Activated naive CD4-positive, alpha-beta T cell treated with Interleukin-2 at 50 U/mL for 16 hours (primary cell): ENCODE measurements at regions not wholly inside any gene's neighbourhood (a gene's known extent, or its start where the extent isn't known, plus 50 kb on each side); places are given as distances from the start of the nearest gene placed in this dataset.
"Not testable (repeated sequence)": the region's sequence is repeated elsewhere in the genome, so short reads cannot be mapped to it uniquely, and the experiment has no call there.

Experiments
- DNase-seq: peaks from one replicate; pipeline ENCODE4 v3.0.0-alpha.2; 2020

- no peak for DNase-seq
Measured at GRCh38 chr11:80986421-80987074, 1545.7 kb upstream of the TENM4 start.

GRCh38 chr11:80980227-80980626, 1539.4 kb upstream of the TENM4 start:
- no peak for DNase-seq

GRCh38 chr11:80973786-80974185, 1533.0 kb upstream of the TENM4 start:
- no peak for DNase-seq

DNA sequence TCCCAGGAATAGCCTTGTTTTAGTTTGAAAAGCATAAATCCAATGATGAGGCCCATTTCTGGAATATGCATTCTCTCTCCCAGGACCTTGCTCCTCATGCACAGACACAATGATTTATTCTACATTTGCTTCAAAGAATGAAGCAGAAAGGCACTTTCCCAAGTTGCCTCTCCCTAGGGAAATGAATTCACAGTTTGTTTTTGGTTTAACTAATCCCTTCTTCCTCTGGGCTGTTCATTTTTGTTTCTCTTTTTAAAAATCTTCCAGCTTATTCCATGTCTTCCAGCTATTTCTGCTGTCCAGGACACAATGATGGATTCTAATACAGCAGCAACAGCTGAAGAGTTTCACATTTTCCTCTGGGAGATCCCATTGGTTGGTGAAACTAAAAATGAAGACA, 1529.2 kb upstream of the TENM4 start:
- no peak for DNase-seq

- DNase-seq = no peak
Measured at GRCh38 chr11:80967649-80968048, 1526.8 kb upstream of the TENM4 start.

- no peak for DNase-seq
Measured at GRCh38 chr11:80960381-80961029, 1519.7 kb upstream of the TENM4 start.

- DNase-seq = no peak
Measured at GRCh38 chr11:80959751-80960150, 1518.9 kb upstream of the TENM4 start.

DNA sequence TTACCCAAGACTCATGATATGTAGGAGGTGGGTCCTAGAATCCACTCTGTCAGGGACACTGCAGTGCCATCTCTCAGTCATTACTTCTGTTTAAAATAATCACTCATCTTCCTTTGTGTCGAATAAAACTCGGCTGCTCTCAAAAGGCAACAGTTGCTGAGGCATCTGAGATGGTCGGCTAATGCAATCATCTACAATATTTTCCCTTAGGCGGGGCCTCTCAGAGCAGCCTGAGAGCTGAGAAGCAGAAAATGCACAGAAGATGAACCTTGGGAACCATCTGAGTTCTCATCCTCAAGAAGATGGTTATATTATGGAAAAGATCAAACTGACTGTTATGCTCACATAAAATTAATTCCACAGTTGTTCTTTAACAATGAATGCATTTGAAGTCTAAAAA, 1518.2 kb upstream of the TENM4 start:
- DNase-seq = no peak

GRCh38 chr11:80958361-80958760, 1517.5 kb upstream of the TENM4 start:
- no peak for DNase-seq

DNA sequence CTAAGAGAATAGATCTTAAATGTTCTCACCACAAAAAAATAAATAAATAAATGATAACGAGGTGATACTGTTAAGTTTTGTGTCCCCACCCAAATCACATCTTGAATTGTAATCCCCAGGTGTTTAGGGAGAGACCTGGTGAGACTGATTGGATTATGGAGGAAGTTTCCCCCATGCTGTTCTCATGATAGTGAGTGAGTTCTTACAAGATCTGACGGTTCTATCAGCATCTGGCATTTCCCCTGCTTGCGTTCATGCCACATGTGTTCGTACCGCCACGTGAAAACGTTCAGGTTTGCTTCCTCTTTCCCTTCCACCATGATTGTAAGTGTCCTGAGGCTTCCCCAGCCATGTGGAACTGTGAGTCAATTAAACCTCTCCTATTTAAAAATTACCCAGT, 1514.8 kb upstream of the TENM4 start:
- no peak for DNase-seq

DNA sequence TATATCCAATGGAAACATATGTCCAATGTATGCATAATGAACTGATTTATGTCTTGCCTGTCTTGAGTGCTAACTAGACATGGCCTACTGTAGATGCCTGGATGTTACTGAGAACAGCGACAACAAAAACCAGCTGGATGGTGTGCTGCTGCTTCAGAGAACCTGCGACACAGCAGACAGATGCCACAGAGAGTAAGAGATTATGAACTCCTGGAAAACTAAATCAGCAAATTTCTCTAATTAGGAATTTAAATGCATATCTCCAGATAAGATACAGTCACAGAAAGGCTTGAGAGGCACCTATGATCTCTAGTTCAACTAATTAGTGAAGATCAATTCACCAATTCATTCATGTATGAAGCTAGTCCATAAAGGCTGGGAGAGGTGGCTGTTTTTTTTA, 1508.0 kb upstream of the TENM4 start:
- DNase-seq = no peak

- no peak for DNase-seq
Measured at GRCh38 chr11:80944758-80945157, 1503.9 kb upstream of the TENM4 start.

DNA sequence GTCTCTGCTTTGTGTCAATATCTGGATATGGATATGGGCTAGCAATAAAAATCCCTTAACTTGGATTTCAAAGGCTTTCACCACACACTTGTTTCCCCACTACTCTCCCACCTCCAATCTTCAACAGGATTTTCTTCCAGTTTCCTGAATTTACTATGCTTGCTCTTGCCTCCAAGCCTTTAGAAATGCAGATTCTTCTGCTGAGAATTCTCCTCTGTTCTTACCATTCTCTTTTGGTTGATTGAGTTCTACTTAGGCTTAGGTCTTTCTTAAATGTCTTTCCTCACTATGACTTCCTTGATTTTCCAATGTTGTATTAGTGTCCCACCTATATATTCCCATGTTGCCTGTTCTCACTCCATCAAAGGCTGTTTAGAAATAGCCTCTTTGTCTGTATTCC, 1502.4 kb upstream of the TENM4 start:
- no peak for DNase-seq

GRCh38 chr11:80937842-80938241, 1497.0 kb upstream of the TENM4 start:
- DNase-seq = no peak

DNA sequence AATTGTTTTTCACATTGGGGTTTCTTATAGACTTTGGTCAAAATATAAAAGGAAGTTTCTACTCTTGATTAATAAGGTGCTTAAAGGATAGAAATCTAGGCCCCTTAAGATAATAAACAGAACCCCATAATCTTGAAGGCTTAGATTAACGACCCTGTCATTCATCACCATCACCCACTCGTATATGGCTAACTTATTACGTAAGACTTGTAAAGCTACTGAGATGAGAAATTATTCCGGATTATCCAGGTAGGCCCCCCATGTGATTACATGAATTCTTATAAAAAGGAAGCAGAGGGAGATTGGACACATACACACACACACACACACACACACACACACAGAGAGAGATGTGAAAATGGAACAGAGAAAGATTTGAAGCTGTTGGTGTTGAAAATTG, 1489.2 kb upstream of the TENM4 start:
- no peak for DNase-seq

DNA sequence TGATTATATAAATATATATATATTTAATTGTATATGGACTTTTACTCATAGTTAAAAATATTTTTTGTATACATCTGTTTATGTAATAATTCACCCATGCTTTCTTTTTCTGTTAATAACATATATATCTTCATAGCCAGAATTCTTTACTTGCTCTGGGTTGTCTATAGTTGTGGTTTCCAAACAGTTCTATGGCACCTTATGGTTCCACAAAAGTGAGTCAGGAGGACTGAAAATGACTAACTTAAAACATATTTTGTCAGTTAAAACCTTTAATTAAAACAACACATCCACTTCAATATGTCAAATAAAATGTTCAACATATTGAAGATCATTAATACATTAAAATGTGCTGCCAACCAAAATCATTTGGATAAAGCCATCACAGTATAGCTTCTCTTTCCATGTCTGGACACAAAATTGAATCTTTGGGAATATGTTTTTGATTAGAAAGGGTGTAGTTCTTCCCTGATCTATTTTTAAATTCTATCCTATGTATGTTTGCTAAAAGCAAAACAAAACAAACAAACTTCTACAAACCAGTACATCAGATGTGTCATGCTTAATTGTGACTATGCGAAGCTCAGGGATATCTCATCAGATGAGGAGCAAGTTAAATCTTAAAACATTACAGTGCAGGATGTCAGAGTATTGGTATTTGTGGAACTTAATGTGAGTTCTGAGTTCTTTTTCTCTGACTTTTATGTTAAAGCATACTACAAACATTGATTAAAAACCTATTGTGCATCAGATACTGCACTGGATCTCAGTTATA, 1488.4 kb upstream of the TENM4 start:
- DNase-seq = no peak

GRCh38 chr11:80925321-80925720, 1484.5 kb upstream of the TENM4 start:
- DNase-seq = no peak

DNA sequence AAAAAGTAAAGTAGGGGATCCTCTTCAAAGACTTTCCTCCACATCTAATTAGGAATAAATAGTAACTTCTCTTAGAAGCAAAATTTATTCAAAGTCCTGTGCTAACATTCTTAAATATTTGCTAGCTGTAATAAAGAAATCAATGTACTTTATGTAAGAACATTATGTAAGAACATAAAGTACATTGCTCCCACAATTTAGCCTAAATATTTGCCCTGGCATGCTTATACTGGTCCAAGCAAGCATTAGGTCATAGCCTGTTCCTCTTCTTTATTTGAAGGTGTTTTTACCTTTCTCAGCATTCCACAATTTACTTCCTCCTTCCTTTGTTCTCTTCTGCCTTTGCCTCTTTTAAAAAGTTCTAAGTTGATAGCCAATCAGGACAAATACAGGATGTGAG, 1480.5 kb upstream of the TENM4 start:
- DNase-seq = not testable (repeated sequence)

- no peak for DNase-seq
Measured at GRCh38 chr11:80916173-80916798, 1475.5 kb upstream of the TENM4 start.

GRCh38 chr11:80914311-80914710, 1473.5 kb upstream of the TENM4 start:
- no peak for DNase-seq

- DNase-seq = no peak
Measured at GRCh38 chr11:80911666-80912065, 1470.8 kb upstream of the TENM4 start.

GRCh38 chr11:80900265-80900664, 1459.4 kb upstream of the TENM4 start:
- no peak for DNase-seq

- DNase-seq = no peak
Measured at GRCh38 chr11:80899381-80899780, 1458.6 kb upstream of the TENM4 start.

GRCh38 chr11:80898910-80899309, 1458.1 kb upstream of the TENM4 start:
- DNase-seq = no peak
